Panc1 (cell line): ENCODE measurements at regions not wholly inside any gene's neighbourhood (a gene's known extent, or its start where the extent isn't known, plus 50 kb on each side); places are given as distances from the start of the nearest gene placed in this dataset.

Experiments
- ATAC-seq: fragments of 200-7000 bp; cut with Tn5 transposase; 2 replicates; pipeline ENCODE4 v1.9.1; 2020; ENCODE audit warnings: mild to moderate bottlenecking, moderate library complexity
- BruUV-seq: library from RNA; stranded (reverse); fragments of 400-500 nt; replicated peaks from 2 replicates; lab custom pipeline; 2021; lab: Mats Ljungman, UMichigan
- CTCF ChIA-PET: fragments of 300-600 bp; sonication (Branson Sonifier 250); formaldehyde crosslinking; loops from one replicate; lab custom pipeline; 2022; ENCODE audit warnings: antibody characterized with exemption; lab: Charles Lee
- POLR2A ChIA-PET: fragments of 300-600 bp; sonication (Branson Sonifier 250); formaldehyde crosslinking; loops from one replicate; lab custom pipeline; 2022; ENCODE audit warnings: antibody characterized with exemption; lab: Charles Lee
- DNase-seq: peaks from one replicate; pipeline ENCODE4 v3.0.0-alpha.2; 2010; ENCODE audit warnings: low read depth, low spot score
- H3K27ac ChIP-seq: 2 replicates; pipeline ENCODE4 v1.5.1; 2011; ENCODE audit warnings: mild to moderate bottlenecking, low read length, inconsistent platforms
- H3K27me3 ChIP-seq: fragments of 200-500 bp; sonication (Bioruptor generic); 2 replicates; pipeline ENCODE4 v1.6.0; 2014; ENCODE audit warnings: low read length, inconsistent platforms; ENCODE audit not compliant: control insufficient read depth, insufficient read depth
- H3K36me3 ChIP-seq: fragments of 200-500 bp; sonication (Bioruptor generic); 2 replicates; pipeline ENCODE4 v1.5.1; 2014; ENCODE audit warnings: inconsistent platforms, mild to moderate bottlenecking, low read length, moderate library complexity; ENCODE audit not compliant: control insufficient read depth, insufficient read depth
- H3K4me1 ChIP-seq: 2 replicates; pipeline ENCODE4 v1.5.1; 2011; ENCODE audit warnings: inconsistent platforms, mild to moderate bottlenecking, low read length, moderate library complexity; ENCODE audit not compliant: control insufficient read depth, insufficient read depth
- H3K4me3 ChIP-seq, 2 experiments: 2 replicates each; pipeline ENCODE4 v1.5.1; 2011 to 2012; ENCODE audit warnings: low read depth in 2 of 2, low read length in 2 of 2, mild to moderate bottlenecking in 2 of 2, inconsistent platforms in 1 of 2, moderate library complexity in 1 of 2
- H3K9me3 ChIP-seq: fragments of 200-500 bp; sonication (Bioruptor generic); 2 replicates; pipeline ENCODE4 v1.5.1; 2014; ENCODE audit warnings: low read depth, mild to moderate bottlenecking, inconsistent platforms, low read length, moderate library complexity; ENCODE audit not compliant: control insufficient read depth, insufficient read depth
- CTCF ChIP-seq: fragments of 450-650 bp; IDR thresholded peaks from 2 replicates; pipeline ENCODE4 v1.5.1; 2017; ENCODE audit warnings: mild to moderate bottlenecking
- POLR2AphosphoS5 ChIP-seq: IDR thresholded peaks from 2 replicates; pipeline ENCODE4 v1.6.1; 2012; ENCODE audit warnings: mild to moderate bottlenecking, low read depth, low read length, moderate library complexity
- REST ChIP-seq, 2 experiments: IDR thresholded peaks; 2 replicates each; pipeline ENCODE4 v1.6.1; 2011 to 2012; ENCODE audit warnings: low read depth in 2 of 2, control low read depth in 1 of 2, low read length in 1 of 2, mild to moderate bottlenecking in 1 of 2, moderate library complexity in 1 of 2; ENCODE audit not compliant: insufficient read depth in 1 of 2
- SIN3A ChIP-seq: IDR thresholded peaks from 2 replicates; pipeline ENCODE4 v1.6.1; 2012; ENCODE audit warnings: low read depth, mild to moderate bottlenecking, low read length, moderate library complexity, borderline replicate concordance; ENCODE audit not compliant: insufficient read depth
- TCF7L2 ChIP-seq: IDR thresholded peaks from 2 replicates; pipeline ENCODE4 v1.6.1; 2011; ENCODE audit warnings: mild to moderate bottlenecking, low read depth, low read length, inconsistent platforms
- in situ Hi-C: cut with HindIII; loops from 2 replicates; pipeline ENCODE4 v1.10.0; 2016; ENCODE audit warnings: low sequenced_read_pairs, low pct_unique_long_range_greater_than_20kb
- intact Hi-C: fragments of 100-400 bp; cut with micrococcal nuclease; formaldehyde crosslinking; loops from one replicate; pipeline ENCODE4 v1.10.0; 2022; ENCODE audit not compliant: unreplicated experiment

- CTCF ChIA-PET = no interaction called here
- TF ChIP-seq CTCF (no peak), POLR2AphosphoS5 (no peak), TCF7L2 (no peak), SIN3A (no peak), REST (IDR thresholded peaks at IDR 0.05; ENCODE audit: insufficient read depth in 1 of 2, low read depth in 2 of 2, low read length in 1 of 2) (no peak)
- Histone ChIP-seq H3K27ac (no peak overlapping the region), H3K27me3 (no peaks in the 10 kb centered on the region), H3K36me3 (no peaks in the 10 kb centered on the region), H3K4me1 (no peaks in the 10 kb centered on the region), H3K4me3 (no peak overlapping the region), H3K9me3 (no peaks in the 10 kb centered on the region; the same call in 1 of the 2 replicates)
- in situ Hi-C loops (no loop called here), intact Hi-C loops (no loop called here)
- DNase-seq (no peak), ATAC-seq (no peak)
- no TSS peak for BruUV-seq
- POLR2A ChIA-PET = no interaction called here
Observed at GRCh38 chr7:10015687-10016086, 958.0 kb upstream of the PHF14 start.

GRCh38 chr7:10022480-10022879, 951.2 kb upstream of the PHF14 start:
- Histone ChIP-seq H3K9me3 (no peaks in the 10 kb centered on the region), H3K4me3 (no peak overlapping the region), H3K4me1 (no peaks in the 10 kb centered on the region), H3K27ac (no peak overlapping the region), H3K27me3 (no peaks in the 10 kb centered on the region), H3K36me3 (no peaks in the 10 kb centered on the region)
- intact Hi-C loops = no loop called here
- ChIA-PET CTCF (no interaction called here), POLR2A (no interaction called here)
- in situ Hi-C loops = no loop called here
- DNase-seq = no peak
- ATAC-seq = no peak
- TF ChIP-seq SIN3A (no peak), POLR2AphosphoS5 (no peak), REST (IDR thresholded peaks at IDR 0.05; ENCODE audit: insufficient read depth in 1 of 2, low read depth in 2 of 2, low read length in 1 of 2) (no peak)
- BruUV-seq = no TSS peak
